Suprapubic skin (tissue), 4 donors: ENCODE measurements at regions not wholly inside any gene's neighbourhood (a gene's known extent, or its start where the extent isn't known, plus 50 kb on each side); places are given as distances from the start of the nearest gene placed in this dataset.

Experiments
- EP300 ChIP-seq: sonication (generic); formaldehyde crosslinking; IDR thresholded peaks from one replicate; pipeline ENCODE4 v1.6.1; 2017; ENCODE audit warnings: antibody characterized with exemption
- POLR2A ChIP-seq, 2 donors: fragments of 450-650 bp; IDR thresholded peaks; one replicate each; pipeline ENCODE4 v1.6.1; 2017; ENCODE audit warnings: antibody characterized with exemption in 2 of 2, mild to moderate bottlenecking in 2 of 2, moderate library complexity in 2 of 2
- POLR2AphosphoS5 ChIP-seq, 3 donors: sonication (generic); formaldehyde crosslinking; IDR thresholded peaks; one replicate each; pipeline ENCODE4 v1.6.1; 2017; ENCODE audit warnings: antibody characterized with exemption in 3 of 3
- TF ChIP-seq, protein P1 (sequence below), 2 donors: fragments of 200-600 bp in 1 of 2; fragments of 450-650 bp in 1 of 2; sonication (generic) in 1 of 2; IDR thresholded peaks; one replicate each; pipeline ENCODE4 v1.5.1; 2016 to 2019; ENCODE audit warnings: antibody characterized with exemption in 2 of 2, mild to moderate bottlenecking in 1 of 2, moderate library complexity in 1 of 2

GRCh38 chr9:129367287-129367686 is 189.2 kb upstream of the IER5L start:
- TF ChIP-seq, protein P1, sequence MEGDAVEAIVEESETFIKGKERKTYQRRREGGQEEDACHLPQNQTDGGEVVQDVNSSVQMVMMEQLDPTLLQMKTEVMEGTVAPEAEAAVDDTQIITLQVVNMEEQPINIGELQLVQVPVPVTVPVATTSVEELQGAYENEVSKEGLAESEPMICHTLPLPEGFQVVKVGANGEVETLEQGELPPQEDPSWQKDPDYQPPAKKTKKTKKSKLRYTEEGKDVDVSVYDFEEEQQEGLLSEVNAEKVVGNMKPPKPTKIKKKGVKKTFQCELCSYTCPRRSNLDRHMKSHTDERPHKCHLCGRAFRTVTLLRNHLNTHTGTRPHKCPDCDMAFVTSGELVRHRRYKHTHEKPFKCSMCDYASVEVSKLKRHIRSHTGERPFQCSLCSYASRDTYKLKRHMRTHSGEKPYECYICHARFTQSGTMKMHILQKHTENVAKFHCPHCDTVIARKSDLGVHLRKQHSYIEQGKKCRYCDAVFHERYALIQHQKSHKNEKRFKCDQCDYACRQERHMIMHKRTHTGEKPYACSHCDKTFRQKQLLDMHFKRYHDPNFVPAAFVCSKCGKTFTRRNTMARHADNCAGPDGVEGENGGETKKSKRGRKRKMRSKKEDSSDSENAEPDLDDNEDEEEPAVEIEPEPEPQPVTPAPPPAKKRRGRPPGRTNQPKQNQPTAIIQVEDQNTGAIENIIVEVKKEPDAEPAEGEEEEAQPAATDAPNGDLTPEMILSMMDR (IDR thresholded peaks at IDR 0.05): no peak
- no peak for TF ChIP-seq POLR2A (IDR thresholded peaks at IDR 0.05)
- no peak for TF ChIP-seq POLR2AphosphoS5 (IDR thresholded peaks at IDR 0.05)
- no peak for TF ChIP-seq EP300
